ENCODE measurements at regions not wholly inside any gene's neighbourhood (a gene's known extent, or its start where the extent isn't known, plus 50 kb on each side); places are given as distances from the start of the nearest gene placed in this dataset.

- TF ChIP-seq ZNF354C (tag by site-specific recombination; IDR thresholded peaks at IDR 0.05; ENCODE audit: borderline replicate concordance, low read depth) (no peak), MYNN (tag by site-specific recombination; IDR thresholded peaks at IDR 0.05; ENCODE audit: borderline replicate concordance) (no peak), ZNF280D (tag by site-specific recombination; IDR thresholded peaks at IDR 0.05) (no peak), ZXDB (tag by site-specific recombination; IDR thresholded peaks at IDR 0.05) (no peak), ZNF10 (tag by site-specific recombination; IDR thresholded peaks at IDR 0.05) (no peak), ZNF239 (tag by site-specific recombination; IDR thresholded peaks at IDR 0.05) (no peak), ZNF600 (tag by site-specific recombination; IDR thresholded peaks at IDR 0.05) (no peak), ZNF645 (tag by site-specific recombination; IDR thresholded peaks at IDR 0.05) (no peak), ZNF121 (tag by site-specific recombination; IDR thresholded peaks at IDR 0.05) (no peak)
- TF ChIP-seq, protein P1, sequence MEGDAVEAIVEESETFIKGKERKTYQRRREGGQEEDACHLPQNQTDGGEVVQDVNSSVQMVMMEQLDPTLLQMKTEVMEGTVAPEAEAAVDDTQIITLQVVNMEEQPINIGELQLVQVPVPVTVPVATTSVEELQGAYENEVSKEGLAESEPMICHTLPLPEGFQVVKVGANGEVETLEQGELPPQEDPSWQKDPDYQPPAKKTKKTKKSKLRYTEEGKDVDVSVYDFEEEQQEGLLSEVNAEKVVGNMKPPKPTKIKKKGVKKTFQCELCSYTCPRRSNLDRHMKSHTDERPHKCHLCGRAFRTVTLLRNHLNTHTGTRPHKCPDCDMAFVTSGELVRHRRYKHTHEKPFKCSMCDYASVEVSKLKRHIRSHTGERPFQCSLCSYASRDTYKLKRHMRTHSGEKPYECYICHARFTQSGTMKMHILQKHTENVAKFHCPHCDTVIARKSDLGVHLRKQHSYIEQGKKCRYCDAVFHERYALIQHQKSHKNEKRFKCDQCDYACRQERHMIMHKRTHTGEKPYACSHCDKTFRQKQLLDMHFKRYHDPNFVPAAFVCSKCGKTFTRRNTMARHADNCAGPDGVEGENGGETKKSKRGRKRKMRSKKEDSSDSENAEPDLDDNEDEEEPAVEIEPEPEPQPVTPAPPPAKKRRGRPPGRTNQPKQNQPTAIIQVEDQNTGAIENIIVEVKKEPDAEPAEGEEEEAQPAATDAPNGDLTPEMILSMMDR (tag by site-specific recombination; IDR thresholded peaks at IDR 0.05): no peak
- TF ChIP-seq, protein P2, sequence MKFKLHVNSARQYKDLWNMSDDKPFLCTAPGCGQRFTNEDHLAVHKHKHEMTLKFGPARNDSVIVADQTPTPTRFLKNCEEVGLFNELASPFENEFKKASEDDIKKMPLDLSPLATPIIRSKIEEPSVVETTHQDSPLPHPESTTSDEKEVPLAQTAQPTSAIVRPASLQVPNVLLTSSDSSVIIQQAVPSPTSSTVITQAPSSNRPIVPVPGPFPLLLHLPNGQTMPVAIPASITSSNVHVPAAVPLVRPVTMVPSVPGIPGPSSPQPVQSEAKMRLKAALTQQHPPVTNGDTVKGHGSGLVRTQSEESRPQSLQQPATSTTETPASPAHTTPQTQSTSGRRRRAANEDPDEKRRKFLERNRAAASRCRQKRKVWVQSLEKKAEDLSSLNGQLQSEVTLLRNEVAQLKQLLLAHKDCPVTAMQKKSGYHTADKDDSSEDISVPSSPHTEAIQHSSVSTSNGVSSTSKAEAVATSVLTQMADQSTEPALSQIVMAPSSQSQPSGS (tag by site-specific recombination; IDR thresholded peaks at IDR 0.05; ENCODE audit: low read depth): no peak
- TF ChIP-seq, protein P3, sequence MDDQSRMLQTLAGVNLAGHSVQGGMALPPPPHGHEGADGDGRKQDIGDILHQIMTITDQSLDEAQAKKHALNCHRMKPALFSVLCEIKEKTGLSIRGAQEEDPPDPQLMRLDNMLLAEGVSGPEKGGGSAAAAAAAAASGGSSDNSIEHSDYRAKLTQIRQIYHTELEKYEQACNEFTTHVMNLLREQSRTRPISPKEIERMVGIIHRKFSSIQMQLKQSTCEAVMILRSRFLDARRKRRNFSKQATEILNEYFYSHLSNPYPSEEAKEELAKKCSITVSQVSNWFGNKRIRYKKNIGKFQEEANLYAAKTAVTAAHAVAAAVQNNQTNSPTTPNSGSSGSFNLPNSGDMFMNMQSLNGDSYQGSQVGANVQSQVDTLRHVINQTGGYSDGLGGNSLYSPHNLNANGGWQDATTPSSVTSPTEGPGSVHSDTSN (CRISPR knock-in tag; IDR thresholded peaks at IDR 0.05): no peak
Measured at GRCh38 chr2:18723219-18723618, 133.8 kb upstream of the NT5C1B start.

All from HEK293 (cell line).